HUDEP-2 (cell line): ENCODE measurements at regions not wholly inside any gene's neighbourhood (a gene's known extent, or its start where the extent isn't known, plus 50 kb on each side); places are given as distances from the start of the nearest gene placed in this dataset.

ENCODE experiments used
- DNase-seq, 76 experiments: peaks; one replicate each; lab custom pipeline; 2025; ENCODE audit not compliant: unreplicated experiment in 76 of 76; lab: John Stamatoyannopoulos, UW

GRCh38 chr21:17442165-17442564 lies 70.7 kb upstream of the CXADR start:
- DNase-seq: no peak

DNA sequence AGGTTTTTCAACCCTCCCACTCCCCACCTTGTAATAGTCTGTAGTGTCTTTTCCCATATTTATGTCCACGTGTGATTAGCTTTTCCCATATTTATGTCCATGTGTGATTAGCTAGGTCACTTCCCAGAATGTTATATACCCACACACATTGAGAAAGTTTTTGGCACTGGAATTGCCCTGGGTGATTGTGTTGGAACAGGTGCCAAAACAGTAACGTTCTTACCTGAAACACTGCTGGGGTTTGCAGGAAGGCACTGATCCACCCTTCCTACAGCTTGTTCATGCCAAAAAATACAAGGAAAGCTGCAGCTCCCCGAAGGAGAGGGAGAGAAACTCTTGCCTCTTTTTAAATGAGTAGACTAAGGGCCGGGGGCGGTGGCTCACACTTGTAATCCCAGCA lies 68.0 kb upstream of the CXADR start:
- no peak for DNase-seq

DNA sequence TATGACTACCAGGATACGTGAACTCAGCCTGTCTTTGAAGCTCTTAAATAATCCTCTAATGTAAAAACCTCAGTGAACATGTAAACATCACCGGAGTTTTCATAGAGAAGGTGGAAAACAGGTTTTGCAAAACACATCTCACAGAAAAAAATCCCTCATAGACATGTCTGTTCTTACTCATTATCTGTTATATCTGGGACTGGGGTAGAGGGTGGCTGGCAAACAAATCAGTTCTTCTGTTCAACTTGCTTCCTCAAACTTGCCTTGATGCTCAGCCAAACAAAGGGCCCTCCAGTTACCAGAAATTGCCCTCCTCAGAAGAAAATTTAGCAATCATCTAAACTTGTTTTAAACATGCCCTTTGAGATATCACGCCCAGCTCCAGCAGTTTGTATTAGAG lies 66.1 kb upstream of the CXADR start:
- no peak for DNase-seq

DNA sequence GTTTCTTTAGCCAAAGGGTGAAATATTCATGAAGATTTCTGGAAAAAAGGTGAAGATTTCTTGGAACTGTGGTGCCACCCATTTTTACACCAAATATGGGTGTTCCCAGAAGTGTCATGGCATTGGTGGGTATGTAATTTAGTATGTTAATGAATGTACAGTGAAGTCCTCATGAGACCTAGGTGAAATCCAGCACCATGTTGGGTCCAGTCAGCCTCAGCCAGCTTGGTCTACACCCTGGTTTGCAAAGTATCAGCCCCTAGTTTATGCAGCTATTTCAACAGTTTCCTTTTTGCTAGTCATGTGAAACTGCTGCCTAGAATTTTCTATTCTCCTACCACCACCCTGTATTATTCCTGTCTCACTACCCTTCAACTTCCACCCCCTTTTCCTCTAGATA lies 63.1 kb upstream of the CXADR start:
- DNase-seq: no peak

GRCh38 chr21:17451364-17451891 lies 61.4 kb upstream of the CXADR start:
- no peak for DNase-seq

GRCh38 chr21:17454315-17455027 lies 58.4 kb upstream of the CXADR start:
- peak in 73 of 76 experiments; percentile 14 to 91 (median 58) for DNase-seq

GRCh38 chr21:17455028-17455353 lies 57.9 kb upstream of the CXADR start:
- no peak for DNase-seq

DNA sequence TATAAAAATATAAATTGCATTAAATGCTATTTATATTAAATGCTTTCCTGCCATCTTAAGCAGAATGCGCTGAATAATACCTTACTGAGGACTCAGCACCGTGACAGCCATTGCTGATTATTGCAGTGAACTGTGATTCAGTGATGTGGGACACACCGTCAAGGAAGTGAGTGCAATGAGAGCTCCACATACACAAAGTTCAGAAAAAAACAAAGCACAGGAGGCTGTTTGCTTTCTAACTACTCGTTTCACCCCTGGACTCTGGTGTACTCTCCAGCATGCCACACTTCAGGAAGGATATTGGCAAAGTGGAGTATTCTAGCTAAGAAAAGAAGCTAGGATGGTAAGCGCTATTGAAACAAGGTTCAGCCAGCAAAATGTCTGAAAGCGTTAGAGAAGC lies 57.4 kb upstream of the CXADR start:
- no peak for DNase-seq

GRCh38 chr21:17458279-17458678 lies 54.6 kb upstream of the CXADR start:
- DNase-seq: no peak

- no peak for DNase-seq
Measured at GRCh38 chr21:17460094-17460493, 52.7 kb upstream of the CXADR start.

- DNase-seq: no peak
Measured at GRCh38 chr21:17461014-17461413, 51.8 kb upstream of the CXADR start.

DNA sequence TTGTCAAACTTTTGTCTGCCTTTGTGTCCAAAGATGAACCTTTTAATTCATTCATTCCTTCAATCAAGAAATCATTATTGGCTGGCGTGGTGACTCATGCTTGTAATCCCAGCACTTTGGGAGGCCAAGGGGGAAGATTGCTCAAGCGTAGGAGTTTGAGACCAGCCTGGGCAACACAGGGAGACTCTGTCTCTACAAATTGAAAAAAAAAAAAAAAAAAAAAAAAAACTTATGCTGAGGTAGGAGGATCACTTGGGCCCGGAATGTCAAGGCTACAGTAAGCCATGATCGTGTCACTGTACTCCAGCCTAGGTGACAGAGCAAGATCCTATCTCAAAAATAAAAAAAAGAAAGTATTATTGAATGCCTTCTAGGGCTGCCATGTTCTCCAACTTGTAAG lies 51.3 kb upstream of the CXADR start:
- no peak for DNase-seq

- no peak for DNase-seq
Measured at GRCh38 chr21:17462276-17462981, 50.4 kb upstream of the CXADR start.
